ENCODE measurements at regions not wholly inside any gene's neighbourhood (a gene's known extent, or its start where the extent isn't known, plus 50 kb on each side); places are given as distances from the start of the nearest gene placed in this dataset.
A peak's percentile ranks its signal among the peaks of the same experiment; 100 is the strongest.

- Histone ChIP-seq H3K27me3 (no peaks in the 10 kb centered on the region), H3K9me3 (replicated peaks in 1 of 11) (no peaks in the 10 kb centered on the region), H3K9ac (no peak overlapping the region), H4K20me1 (no peaks in the 10 kb centered on the region), H3K4me3 (no peak overlapping the region), H3K4me1 (no peaks in the 10 kb centered on the region), H3K36me3 (no peaks in the 10 kb centered on the region), H3K27ac (no peak overlapping the region), H3K4me2 (no peak overlapping the region)
- TF ChIP-seq Cebpa-rat (IDR thresholded peaks at IDR 0.05) = no peak
Measured at GRCh38 chr2:176669398-176670174, 400.3 kb downstream of the MTX2 start.

- no peak overlapping the region for H3K4me2 ChIP-seq
- no peak overlapping the region for H3K4me3 ChIP-seq
- H3K9me3 ChIP-seq (replicated peaks in 1 of 11) = no peaks in the 10 kb centered on the region
- H3K9ac ChIP-seq = no peak overlapping the region
- H3K27me3 ChIP-seq = no peaks in the 10 kb centered on the region
- TF ChIP-seq Cebpa-rat (IDR thresholded peaks at IDR 0.05) = no peak
- H3K36me3 ChIP-seq = no peaks in the 10 kb centered on the region
- H3K27ac ChIP-seq = no peak overlapping the region
- no peaks in the 10 kb centered on the region for H4K20me1 ChIP-seq
- no peaks in the 10 kb centered on the region for H3K4me1 ChIP-seq
Measured at GRCh38 chr2:176675271-176675949, 406.2 kb downstream of the MTX2 start.

- H4K20me1 ChIP-seq = no peaks in the 10 kb centered on the region
- H3K27me3 ChIP-seq = no peaks in the 10 kb centered on the region
- 0 out of 20 replicates have a peak, but pooled peaks cover 0 to 4% (median 0%) of the 10 kb centered on the region in 10 experiments for H3K4me1 ChIP-seq
- no peak overlapping the region for H3K27ac ChIP-seq
- H3K4me2 ChIP-seq = no peak overlapping the region
- TF ChIP-seq Cebpa-rat (IDR thresholded peaks at IDR 0.05) = no peak
- no peak overlapping the region for H3K4me3 ChIP-seq
- H3K9ac ChIP-seq = no peak overlapping the region
- H3K9me3 ChIP-seq (replicated peaks in 1 of 11) = no peaks in the 10 kb centered on the region
- no peaks in the 10 kb centered on the region for H3K36me3 ChIP-seq
Measured at GRCh38 chr2:176677746-176678265, 408.6 kb downstream of the MTX2 start.

- TF ChIP-seq Cebpa-rat (IDR thresholded peaks at IDR 0.05) = no peak
- no peaks in the 10 kb centered on the region for H3K36me3 ChIP-seq
Measured at GRCh38 chr2:176678571-176678970, 409.3 kb downstream of the MTX2 start.

GRCh38 chr2:176679061-176679669 lies 409.9 kb downstream of the MTX2 start:
- TF ChIP-seq Cebpa-rat (IDR thresholded peaks at IDR 0.05) = no peak
- no peaks in the 10 kb centered on the region for H3K9me3 ChIP-seq (replicated peaks in 1 of 11)
- H3K27ac ChIP-seq = no peak overlapping the region
- no peak overlapping the region for H3K4me3 ChIP-seq
- no peak overlapping the region for H3K4me2 ChIP-seq
- 0 out of 20 replicates have a peak, but pooled peaks cover 0 to 4% (median 0%) of the 10 kb centered on the region in 10 experiments for H3K4me1 ChIP-seq
- no peaks in the 10 kb centered on the region for H3K27me3 ChIP-seq
- no peak overlapping the region for H3K9ac ChIP-seq
- no peaks in the 10 kb centered on the region for H4K20me1 ChIP-seq
- H3K36me3 ChIP-seq = no peaks in the 10 kb centered on the region

More at GRCh38 chr2:176678571-176678970, 409.3 kb downstream of the MTX2 start:
- no peaks in the 10 kb centered on the region for H3K9me3 ChIP-seq (replicated peaks in 1 of 11)
- H3K4me2 ChIP-seq = no peak overlapping the region
- H3K4me1 ChIP-seq = 0 out of 20 replicates have a peak, but pooled peaks cover 0 to 4% (median 0%) of the 10 kb centered on the region in 10 experiments
- H3K9ac ChIP-seq = no peak overlapping the region
- no peak overlapping the region for H3K27ac ChIP-seq
- no peaks in the 10 kb centered on the region for H3K27me3 ChIP-seq
- H4K20me1 ChIP-seq = no peaks in the 10 kb centered on the region
- no peak overlapping the region for H3K4me3 ChIP-seq

GRCh38 chr2:176680916-176681516 lies 411.8 kb downstream of the MTX2 start:
- Histone ChIP-seq H3K27ac (no peak overlapping the region), H3K27me3 (no peaks in the 10 kb centered on the region), H3K4me3 (no peak overlapping the region), H3K4me2 (no peak overlapping the region), H3K4me1 (0 out of 20 replicates have a peak, but pooled peaks cover 0 to 4% (median 0%) of the 10 kb centered on the region in 10 experiments), H3K36me3 (no peaks in the 10 kb centered on the region), H3K9ac (no peak overlapping the region), H4K20me1 (no peaks in the 10 kb centered on the region), H3K9me3 (replicated peaks in 1 of 11) (no peaks in the 10 kb centered on the region)
- no peak; a peak in 1 of 22 replicates for TF ChIP-seq Cebpa-rat (IDR thresholded peaks at IDR 0.05)

- Histone ChIP-seq H3K4me2 (no peak overlapping the region), H3K27me3 (no peaks in the 10 kb centered on the region), H3K4me1 (0 out of 20 replicates have a peak, but pooled peaks cover 0 to 4% (median 0%) of the 10 kb centered on the region in 10 experiments), H3K36me3 (no peaks in the 10 kb centered on the region), H3K27ac (no peak overlapping the region), H3K9me3 (replicated peaks in 1 of 11) (no peaks in the 10 kb centered on the region), H3K4me3 (no peak overlapping the region), H3K9ac (no peak overlapping the region), H4K20me1 (no peaks in the 10 kb centered on the region)
- TF ChIP-seq Cebpa-rat (IDR thresholded peaks at IDR 0.05) = no peak
Measured at GRCh38 chr2:176681584-176682115, 412.4 kb downstream of the MTX2 start.

- Histone ChIP-seq H3K27ac (no peak overlapping the region), H3K9me3 (replicated peaks in 1 of 11) (no peaks in the 10 kb centered on the region), H3K4me2 (0 out of 22 replicates have a peak overlapping the region, but pooled peaks of 1 of the 11 experiments have one; percentile 13), H3K4me3 (no peak overlapping the region), H4K20me1 (no peaks in the 10 kb centered on the region), H3K4me1 (0 out of 20 replicates have a peak, but pooled peaks cover 0 to 4% (median 0%) of the 10 kb centered on the region in 10 experiments), H3K27me3 (no peaks in the 10 kb centered on the region), H3K36me3 (no peaks in the 10 kb centered on the region), H3K9ac (no peak overlapping the region)
- 0 out of 22 replicates have a peak, but pooled peaks of 2 of the 11 experiments have one; percentile 39 to 42 for TF ChIP-seq Cebpa-rat (IDR thresholded peaks at IDR 0.05)
Measured at GRCh38 chr2:176682278-176682677, 413.0 kb downstream of the MTX2 start.
